Stimulated activated CD4-positive, alpha-beta T cell treated with anti-CD3 and anti-CD28 coated beads, Interleukin-1b, Interleukin-23, amount 100 ng/mL, for 4 hours (primary cell): ENCODE measurements at regions not wholly inside any gene's neighbourhood (a gene's known extent, or its start where the extent isn't known, plus 50 kb on each side); places are given as distances from the start of the nearest gene placed in this dataset.

Source experiments
- DNase-seq, 2 donors: peaks; one replicate each; pipeline ENCODE4 v3.0.0-alpha.2; 2020; ENCODE audit warnings: low read depth in 2 of 2

DNA sequence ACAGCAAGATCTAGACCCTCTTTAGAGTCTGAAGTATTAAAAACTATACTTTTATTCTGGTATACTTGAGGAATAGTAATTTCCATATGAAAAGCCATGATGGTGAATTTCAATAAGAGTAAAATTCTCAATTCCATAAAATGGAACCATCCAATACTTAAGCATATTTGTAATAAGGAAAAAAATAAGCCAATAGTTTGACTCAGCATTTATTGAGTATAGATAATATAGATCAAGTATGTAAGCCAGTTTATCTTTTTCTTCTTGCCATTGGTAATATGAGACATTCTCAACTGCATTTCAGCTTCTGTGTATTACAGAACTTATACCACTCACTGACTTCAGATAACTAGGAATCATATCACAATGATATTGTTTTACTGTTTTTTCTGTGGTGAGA, 361.0 kb downstream of the SLCO4C1 start:
- DNase-seq: no peak

GRCh38 chr5:101932599-101932998, 363.5 kb downstream of the SLCO4C1 start:
- no peak for DNase-seq

GRCh38 chr5:101929628-101930027, 366.5 kb downstream of the SLCO4C1 start:
- DNase-seq: no peak

DNA sequence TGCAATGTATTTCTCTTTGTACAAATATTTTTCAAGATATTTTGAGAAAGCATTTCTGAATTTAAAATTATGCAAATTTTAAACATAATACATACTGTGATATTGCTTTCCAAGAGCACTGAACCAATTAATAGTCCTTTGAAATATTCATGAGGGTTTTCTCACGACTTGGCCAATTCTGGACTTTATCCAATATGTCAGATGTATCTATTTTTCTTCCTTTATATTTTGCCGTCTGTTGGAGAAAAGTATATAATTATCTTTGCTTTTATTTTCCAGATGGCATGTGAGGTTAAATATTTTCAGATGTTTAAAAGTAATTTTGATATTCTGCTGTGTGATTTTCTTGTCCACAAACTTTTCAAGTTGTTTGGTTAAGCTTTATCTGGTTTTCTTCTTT, 378.9 kb downstream of the SLCO4C1 start:
- DNase-seq: no peak

DNA sequence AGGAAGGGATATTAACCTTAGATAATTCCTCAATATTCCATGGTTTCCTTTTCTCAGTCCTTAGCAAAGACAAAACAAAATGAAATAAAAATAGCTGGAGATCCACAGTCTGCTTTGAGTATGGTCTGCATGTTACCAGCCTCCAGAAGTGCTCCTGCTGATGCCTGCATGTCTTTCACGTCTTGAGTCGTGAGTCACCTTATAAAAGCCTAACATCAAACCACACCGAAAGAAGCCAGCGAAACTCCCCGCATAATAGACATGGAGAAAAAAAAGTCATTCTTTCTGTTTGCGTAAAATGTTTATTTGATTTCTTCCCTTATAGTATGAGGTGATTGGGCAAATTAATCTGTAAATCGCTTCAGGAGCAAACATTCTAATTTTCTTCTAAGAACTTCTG, 380.5 kb downstream of the SLCO4C1 start:
- DNase-seq: no peak

DNA sequence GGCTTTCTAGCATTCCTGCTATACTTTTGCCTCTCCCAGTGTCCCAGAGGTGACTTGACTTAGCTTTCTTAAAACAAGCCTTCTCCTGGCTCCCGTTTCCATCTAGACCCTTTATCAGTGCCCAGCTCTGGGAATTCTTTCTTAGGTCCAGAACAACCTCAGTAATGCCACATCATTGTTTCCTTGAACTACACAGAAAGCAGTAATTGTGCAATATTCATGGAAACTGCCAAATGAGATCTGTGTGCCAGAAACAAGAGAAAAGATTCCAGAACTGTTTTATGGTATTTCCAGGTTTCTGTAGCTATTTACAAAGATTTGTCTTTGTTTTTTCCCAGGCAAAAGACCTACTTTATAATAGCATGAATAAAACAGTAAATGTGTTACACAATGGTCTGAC, 391.3 kb downstream of the SLCO4C1 start:
- DNase-seq: no peak

DNA sequence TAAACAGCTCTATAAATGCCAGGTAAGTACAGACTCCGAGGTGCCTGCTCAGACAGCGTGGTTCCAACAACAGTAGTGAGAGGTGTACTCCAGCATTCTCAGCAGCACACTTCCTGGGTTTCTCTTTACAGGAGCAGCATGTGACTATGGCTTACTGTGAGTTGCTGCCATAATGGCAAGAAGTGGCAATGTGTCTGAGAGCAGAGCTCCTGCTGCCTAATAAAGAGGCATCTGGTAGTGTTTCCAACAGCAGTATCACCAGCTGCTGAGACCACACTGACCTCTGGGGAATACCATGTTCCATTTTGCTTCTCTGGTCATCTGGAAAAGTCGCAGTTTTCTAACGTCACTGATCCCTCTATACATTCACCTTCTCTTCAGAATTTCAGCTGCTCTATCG, 398.2 kb downstream of the SLCO4C1 start:
- no peak for DNase-seq

- DNase-seq: no peak
Measured at GRCh38 chr5:101894985-101895384, 401.1 kb downstream of the SLCO4C1 start.

DNA sequence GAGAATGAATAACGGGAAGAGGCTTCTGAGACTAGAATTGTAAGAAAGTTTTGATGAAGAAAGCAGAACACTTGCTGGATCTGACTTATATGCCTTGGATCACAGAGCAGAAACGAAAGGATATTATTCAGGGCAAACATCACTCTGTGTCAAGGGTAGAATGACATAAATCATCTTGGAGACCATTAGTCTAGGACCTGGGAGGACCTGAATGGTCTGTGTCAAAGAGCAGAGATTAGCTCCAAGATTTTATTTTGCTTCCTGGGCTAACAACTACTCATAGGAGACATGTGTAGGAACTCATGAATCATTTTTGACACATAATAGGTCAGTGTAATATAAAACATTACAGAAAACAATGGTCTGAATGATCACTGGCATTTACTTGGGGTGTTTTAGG, 417.9 kb downstream of the SLCO4C1 start:
- no peak for DNase-seq

GRCh38 chr5:101877451-101877850, 418.6 kb downstream of the SLCO4C1 start:
- no peak for DNase-seq

DNA sequence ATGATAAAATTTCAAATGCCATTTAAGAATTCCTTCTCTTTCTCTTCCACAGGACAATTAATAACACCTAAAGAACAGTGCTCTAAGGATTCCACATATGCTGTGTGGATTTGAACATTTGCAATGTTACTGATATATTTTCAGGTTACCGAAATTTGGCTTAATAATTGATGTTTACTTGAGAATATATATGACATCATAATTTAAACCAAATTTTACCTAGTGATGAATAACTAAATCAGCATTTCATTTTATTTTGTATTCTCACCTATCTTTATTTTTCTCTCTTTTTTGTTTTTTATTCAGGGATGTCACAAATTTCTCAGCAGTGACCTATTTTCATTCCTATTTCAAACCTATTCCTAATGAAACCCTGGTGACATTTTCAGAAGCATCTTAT, 429.6 kb downstream of the SLCO4C1 start:
- no peak for DNase-seq

GRCh38 chr5:101860563-101860962, 435.5 kb downstream of the SLCO4C1 start:
- no peak for DNase-seq

GRCh38 chr5:101860145-101860544, 435.9 kb downstream of the SLCO4C1 start:
- DNase-seq: no peak

GRCh38 chr5:101846496-101846895, 449.6 kb downstream of the SLCO4C1 start:
- DNase-seq: no peak

DNA sequence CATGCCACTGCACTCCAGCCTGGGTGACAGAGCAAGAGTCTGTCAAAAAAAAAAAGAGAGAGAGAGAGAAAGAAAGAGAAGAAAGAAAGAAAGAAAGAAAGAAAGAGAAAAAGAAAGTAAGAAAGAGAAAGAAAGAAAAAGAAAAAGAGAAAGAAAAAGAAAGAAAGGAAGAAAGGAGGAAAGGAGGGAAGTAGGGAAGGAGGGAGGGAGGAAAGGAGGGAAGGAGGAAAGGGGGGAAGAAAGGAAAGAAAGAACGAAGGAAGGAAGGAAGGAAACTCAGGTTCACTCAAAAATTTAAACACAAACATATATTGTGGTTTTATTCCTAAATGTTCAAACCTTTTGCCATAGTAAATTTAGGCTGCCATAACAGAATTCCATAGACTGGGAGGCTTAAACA, 453.0 kb downstream of the SLCO4C1 start:
- DNase-seq: no peak

- no peak for DNase-seq
Measured at GRCh38 chr5:101838435-101838834, 457.6 kb downstream of the SLCO4C1 start.

GRCh38 chr5:101829255-101829654, 466.8 kb downstream of the SLCO4C1 start:
- DNase-seq: no peak

DNA sequence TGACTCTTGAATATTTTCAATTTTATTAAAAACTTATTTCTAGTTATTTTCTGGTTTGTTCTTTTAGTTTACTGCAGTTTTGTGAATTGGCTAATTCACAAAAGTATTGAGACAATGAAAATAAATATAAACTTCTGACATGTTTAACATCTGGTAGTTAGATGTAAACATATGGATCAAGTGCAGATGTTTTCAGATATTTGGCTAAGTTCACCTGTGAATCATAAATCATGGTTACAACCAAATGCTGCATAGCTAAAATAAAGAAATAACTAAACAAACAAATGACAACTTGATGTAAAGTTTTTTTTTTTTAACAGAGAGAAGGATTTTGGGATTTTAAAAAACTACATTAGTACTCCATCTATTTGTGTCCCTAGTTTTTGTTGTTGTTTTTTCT, 484.6 kb downstream of the SLCO4C1 start:
- no peak for DNase-seq

GRCh38 chr5:101806410-101806809, 489.7 kb downstream of the SLCO4C1 start:
- no peak for DNase-seq

DNA sequence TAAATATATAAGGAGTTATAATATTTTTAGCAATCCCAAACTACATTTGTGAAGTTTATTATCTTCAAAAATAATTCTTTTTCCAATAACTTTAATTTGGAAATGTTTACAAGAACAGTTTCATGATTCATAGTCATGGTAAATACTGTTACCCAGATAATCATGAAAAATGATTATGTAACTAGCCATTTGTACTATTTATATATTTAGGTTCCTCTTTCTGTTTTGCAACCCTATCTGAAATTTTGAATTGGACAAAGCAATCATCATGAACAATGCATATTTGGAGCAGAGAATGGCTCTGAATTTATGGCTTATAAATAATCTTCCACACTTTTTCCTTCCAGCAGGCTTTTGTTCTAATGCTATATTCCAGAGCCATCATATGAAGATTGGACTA, 499.7 kb downstream of the SLCO4C1 start:
- DNase-seq: no peak

DNA sequence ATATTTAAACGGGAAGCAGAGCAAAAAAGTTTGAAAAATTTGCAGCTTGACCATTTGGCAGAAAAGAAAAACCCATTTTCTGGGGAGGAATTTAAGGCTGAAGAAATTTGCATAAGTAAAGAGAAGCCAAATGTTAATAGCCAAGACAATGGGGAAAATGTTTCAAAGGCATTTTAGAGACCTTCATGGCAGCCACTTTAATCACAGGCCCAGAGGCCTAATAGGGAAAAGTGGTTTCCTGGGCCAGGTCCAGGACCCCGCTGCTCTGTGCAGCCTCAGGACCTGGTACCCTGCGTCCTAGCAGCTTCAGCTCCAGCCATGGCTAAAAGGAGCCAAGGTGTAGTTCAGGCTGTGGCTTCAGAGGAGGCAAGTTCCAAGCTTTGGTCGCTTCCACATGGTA, 507.3 kb downstream of the SLCO4C1 start:
- DNase-seq: no peak

- no peak for DNase-seq
Measured at GRCh38 chr5:101785090-101785489, 511.0 kb downstream of the SLCO4C1 start.

DNA sequence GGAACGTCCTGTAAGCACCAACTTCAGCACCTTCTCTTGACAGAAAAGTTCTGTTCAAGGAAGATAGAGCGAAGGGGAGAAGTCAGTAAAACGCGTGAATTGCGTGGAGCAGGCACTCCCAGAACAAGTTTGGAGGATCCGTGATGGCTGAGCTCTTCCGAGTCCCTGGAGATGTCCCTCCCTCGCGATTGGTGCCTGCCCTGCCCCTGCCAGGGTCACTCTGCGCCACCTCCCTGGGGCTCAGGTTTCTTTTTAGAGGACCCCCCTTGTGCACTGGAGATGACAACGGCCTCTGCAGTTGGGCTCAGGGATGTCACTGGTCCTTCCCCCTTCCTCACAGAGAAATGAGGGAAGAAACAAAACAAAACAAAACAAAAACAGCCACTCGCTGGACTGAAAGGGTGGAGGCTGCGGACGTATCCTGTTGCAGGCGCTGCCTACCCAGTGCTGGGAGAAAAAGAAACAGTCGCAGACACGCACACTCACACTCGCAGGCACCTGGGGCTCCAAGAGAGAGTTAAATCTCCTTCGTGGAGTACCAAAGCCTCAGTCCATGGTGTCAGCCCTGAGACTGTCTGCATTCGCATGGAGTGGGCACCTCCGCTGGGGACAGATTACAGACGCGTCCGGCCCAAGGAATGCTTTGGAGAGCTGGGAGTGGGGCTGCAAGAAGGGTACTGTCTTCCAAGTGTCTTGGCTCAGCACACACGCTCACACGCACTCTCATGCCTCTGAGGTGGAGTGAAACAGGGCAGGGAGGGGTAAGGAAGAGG, 512.7 kb downstream of the SLCO4C1 start:
- no peak for DNase-seq
